Fibroblast of villous mesenchyme (primary cell): ENCODE measurements at regions not wholly inside any gene's neighbourhood (a gene's known extent, or its start where the extent isn't known, plus 50 kb on each side); places are given as distances from the start of the nearest gene placed in this dataset.

Experiments
- DNase-seq: peaks from one replicate; pipeline ENCODE4 v3.0.0-alpha.2; 2010; ENCODE audit warnings: low read depth
- H3K4me3 ChIP-seq: 2 replicates; pipeline ENCODE4 v1.5.1; 2011; ENCODE audit warnings: low read depth, mild to moderate bottlenecking, low read length
- CTCF ChIP-seq: IDR thresholded peaks from 2 replicates; pipeline ENCODE4 v1.5.1; 2012; ENCODE audit warnings: low read depth, mild to moderate bottlenecking, low read length; ENCODE audit not compliant: insufficient read depth

DNA sequence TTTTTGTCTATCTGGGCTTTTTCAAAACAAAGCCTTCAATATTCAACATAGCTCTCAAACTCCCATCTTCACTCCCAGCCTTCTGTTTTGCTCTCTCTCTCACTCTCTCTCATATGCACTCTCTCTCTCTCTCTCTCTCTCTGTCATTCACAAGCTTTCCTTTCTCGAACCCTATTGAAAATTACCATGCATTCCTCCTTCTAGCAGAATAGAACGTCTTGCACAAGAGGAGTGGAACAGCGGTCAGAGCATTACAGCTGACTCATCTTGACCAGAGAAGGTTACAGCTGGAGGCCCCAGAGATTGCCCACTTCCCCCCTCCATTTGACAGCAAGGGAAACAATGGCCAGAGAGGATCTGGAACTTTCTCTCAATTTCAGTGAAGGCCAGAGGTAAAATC, 51.0 kb upstream of the LIFR start:
- DNase-seq: peak; percentile 95
- H3K4me3 ChIP-seq: no peak overlapping the region
- TF ChIP-seq CTCF: no peak

DNA sequence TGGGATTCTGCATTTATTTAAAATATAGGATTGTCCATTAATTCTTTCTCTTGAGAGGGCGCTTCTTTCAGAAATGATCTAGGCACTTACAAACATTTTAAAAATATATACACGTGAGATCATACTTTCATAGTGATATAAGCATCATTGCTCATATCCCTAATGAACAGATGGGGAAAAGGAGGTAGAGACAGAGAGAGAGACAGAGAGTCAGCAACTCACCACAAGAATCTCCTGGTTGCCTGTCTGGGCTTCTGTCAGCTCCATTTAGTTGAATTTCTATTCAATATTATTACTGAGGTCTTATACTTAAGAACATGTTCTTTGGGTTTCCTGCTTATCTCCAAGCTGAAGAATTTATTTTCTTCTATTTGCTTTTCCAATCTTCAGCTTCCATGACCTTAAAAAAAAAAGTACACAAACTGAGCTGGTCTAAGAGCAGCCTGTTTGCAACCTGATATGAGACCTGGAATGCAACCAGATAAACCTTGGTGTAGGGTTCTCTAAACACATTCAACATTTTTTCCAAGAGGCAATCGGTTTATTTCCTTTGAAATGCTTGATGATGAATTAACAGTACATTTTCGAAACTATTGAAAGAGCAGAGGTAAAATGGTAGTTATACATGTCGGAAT, 51.6 kb upstream of the LIFR start:
- peak; percentile 72 for DNase-seq
- TF ChIP-seq CTCF: no peak
- H3K4me3 ChIP-seq: peak overlapping the region; percentile 3

DNA sequence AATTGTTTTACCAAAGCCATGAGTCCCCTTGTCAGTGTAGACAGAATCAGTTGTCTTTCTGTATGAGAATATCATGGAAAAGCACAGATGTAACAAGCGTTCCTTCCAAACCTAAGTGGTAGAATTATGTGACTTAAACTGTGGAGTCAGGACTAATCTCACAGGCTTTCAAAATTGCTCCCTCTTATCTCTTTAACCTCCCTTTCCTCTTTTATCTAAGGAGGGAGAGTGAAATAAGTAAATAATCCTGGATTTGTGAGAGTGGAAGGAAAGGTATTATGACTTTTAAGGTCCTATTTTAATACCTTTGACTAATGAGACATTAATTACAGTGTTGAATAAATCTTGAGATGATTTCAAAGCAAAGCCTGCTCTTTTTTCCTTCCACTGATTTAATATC, 52.4 kb upstream of the LIFR start:
- peak; percentile 33 for DNase-seq
- TF ChIP-seq CTCF: no peak
- H3K4me3 ChIP-seq: no peak overlapping the region

GRCh38 chr5:38612851-38613250, 56.4 kb upstream of the LIFR start:
- no peak for TF ChIP-seq CTCF
- no peak for DNase-seq
- no peak overlapping the region for H3K4me3 ChIP-seq

DNA sequence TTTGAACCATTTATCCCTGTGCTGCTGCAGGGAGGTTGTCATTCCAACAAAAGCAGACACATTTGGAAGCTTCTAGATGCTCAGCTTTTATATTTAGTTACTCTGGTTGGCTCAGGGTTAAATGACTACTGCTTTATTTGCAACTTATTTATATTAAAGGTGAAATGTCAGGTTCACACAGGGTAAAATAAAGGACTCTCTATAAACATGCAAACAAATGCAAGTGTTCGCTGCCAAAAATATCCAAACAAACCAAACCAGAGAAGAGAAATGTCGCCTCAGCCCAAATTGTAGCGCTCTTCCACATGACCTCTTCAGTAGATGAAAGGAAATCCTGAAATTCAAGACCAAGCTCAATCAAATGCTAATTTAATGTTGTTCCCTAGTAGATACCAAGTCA, 57.0 kb upstream of the LIFR start:
- DNase-seq: no peak
- TF ChIP-seq CTCF: no peak
- no peak overlapping the region for H3K4me3 ChIP-seq

GRCh38 chr5:38613992-38614836, 57.8 kb upstream of the LIFR start:
- no peak overlapping the region for H3K4me3 ChIP-seq
- DNase-seq: no peak
- no peak for TF ChIP-seq CTCF
